ENCODE measurements at regions not wholly inside any gene's neighbourhood (a gene's known extent, or its start where the extent isn't known, plus 50 kb on each side); places are given as distances from the start of the nearest gene placed in this dataset.

DNA sequence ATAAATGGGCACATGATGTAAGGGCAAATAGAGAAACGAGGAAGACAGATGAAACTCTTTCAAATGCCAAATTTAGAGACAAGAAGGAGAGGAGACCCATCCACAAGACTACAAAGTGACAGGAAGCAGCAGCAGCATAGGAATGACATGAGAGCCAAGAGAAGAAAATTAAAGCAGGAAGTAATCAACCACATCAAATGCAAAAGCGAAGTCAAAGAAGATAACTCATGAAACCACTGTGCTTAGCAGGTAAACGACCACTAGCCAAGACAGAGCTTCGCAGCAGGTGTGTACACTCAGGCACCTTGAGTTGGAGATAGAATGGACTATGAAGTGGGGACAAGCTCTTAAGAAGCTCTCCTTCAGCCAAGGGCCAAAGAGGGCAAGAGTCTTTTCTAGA lies 64.1 kb downstream of the KLF12 start:
- Mint-ChIP-seq H3K36me3 (ENCODE audit: insufficient read depth, unreplicated experiment) (no peaks in the 10 kb centered on the region), H3K4me3 (ENCODE audit: unreplicated experiment) (no peak overlapping the region), H3K4me1 (ENCODE audit: insufficient read depth, unreplicated experiment) (peaks cover 18% of the 10 kb centered on the region), H3K9me3 (ENCODE audit: unreplicated experiment) (no peaks in the 10 kb centered on the region), H3K27ac (ENCODE audit: low read depth, unreplicated experiment) (no peak overlapping the region), H3K27me3 (ENCODE audit: insufficient read depth, unreplicated experiment) (no peaks in the 10 kb centered on the region)
- DNase-seq (ENCODE audit: unreplicated experiment) = no peak
- intact Hi-C loops (cut with micrococcal nuclease) = no loop called here
- POLR2A ChIA-PET = no interaction called here
- TF ChIP-seq, protein P1, sequence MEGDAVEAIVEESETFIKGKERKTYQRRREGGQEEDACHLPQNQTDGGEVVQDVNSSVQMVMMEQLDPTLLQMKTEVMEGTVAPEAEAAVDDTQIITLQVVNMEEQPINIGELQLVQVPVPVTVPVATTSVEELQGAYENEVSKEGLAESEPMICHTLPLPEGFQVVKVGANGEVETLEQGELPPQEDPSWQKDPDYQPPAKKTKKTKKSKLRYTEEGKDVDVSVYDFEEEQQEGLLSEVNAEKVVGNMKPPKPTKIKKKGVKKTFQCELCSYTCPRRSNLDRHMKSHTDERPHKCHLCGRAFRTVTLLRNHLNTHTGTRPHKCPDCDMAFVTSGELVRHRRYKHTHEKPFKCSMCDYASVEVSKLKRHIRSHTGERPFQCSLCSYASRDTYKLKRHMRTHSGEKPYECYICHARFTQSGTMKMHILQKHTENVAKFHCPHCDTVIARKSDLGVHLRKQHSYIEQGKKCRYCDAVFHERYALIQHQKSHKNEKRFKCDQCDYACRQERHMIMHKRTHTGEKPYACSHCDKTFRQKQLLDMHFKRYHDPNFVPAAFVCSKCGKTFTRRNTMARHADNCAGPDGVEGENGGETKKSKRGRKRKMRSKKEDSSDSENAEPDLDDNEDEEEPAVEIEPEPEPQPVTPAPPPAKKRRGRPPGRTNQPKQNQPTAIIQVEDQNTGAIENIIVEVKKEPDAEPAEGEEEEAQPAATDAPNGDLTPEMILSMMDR (IDR thresholded peaks at IDR 0.05; ENCODE audit: unreplicated experiment) = no peak
- BruUV-seq (replicated peaks) = no TSS peak
- CTCF ChIA-PET = interaction anchor here (0.6 kb wide), 1 partner anchor 650 kb away, joined by 3 read pairs; no protein-coding TSS in a partner anchor

DNA sequence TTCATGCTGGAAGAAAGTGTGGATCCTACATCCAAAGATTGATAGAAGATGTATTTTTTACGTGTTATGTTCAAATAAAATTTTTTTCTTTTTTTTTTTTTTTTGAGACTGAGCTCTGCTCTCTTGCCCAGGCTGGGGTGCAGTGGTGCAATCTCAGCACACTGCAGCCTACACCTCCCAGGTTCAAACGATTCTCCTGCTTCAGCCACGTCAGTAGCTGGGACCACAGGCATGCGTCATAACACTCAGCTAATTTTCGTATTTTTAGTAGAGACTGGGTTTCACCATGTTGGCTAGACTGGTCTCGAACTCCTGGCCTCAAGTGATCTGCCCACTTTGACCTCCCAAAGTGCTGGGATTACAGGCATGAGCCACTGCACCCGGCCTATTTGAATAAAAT lies 65.7 kb downstream of the KLF12 start:
- no peak overlapping the region for H3K27ac Mint-ChIP-seq (ENCODE audit: low read depth, unreplicated experiment)
- POLR2A ChIA-PET = interaction anchor here (0.7 to 1.8 kb wide), 3 partner anchors 14 to 1046 kb away, joined by 3 to 5 read pairs (median 3); no protein-coding TSS in a partner anchor
- intact Hi-C loops (cut with micrococcal nuclease) = no loop called here
- no TSS peak for BruUV-seq (replicated peaks)
- no peaks in the 10 kb centered on the region for H3K27me3 Mint-ChIP-seq (ENCODE audit: insufficient read depth, unreplicated experiment)
- H3K4me1 Mint-ChIP-seq (ENCODE audit: insufficient read depth, unreplicated experiment) = peaks cover 14% of the 10 kb centered on the region
- DNase-seq (ENCODE audit: unreplicated experiment) = no peak
- CTCF ChIA-PET = interaction anchor here (1.0 kb wide), 1 partner anchor 218 kb away, joined by 4 read pairs; no protein-coding TSS in a partner anchor
- no peak overlapping the region for H3K4me3 Mint-ChIP-seq (ENCODE audit: unreplicated experiment)
- H3K36me3 Mint-ChIP-seq (ENCODE audit: insufficient read depth, unreplicated experiment) = no peaks in the 10 kb centered on the region
- H3K9me3 Mint-ChIP-seq (ENCODE audit: unreplicated experiment) = no peaks in the 10 kb centered on the region
- TF ChIP-seq, protein P1 (IDR thresholded peaks at IDR 0.05; ENCODE audit: unreplicated experiment) = no peak

DNA sequence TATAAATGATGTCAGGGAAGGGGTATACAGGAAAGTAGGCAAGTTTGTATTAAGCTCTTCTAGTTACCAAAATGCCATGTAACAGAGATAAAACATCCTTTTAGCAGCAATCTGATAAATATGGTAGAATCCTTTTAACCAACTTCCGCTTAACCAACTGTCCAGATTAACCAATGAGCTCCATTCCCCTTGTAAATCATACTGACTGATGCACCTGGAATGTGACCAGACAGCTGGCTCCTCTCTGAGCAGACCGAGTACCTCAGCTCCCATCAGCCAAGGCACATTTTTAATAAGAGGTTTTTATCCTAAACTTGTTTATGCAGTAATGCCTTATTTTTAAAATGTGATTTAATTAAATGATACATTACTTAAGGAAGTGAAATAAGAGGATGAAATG lies 66.4 kb downstream of the KLF12 start:
- POLR2A ChIA-PET = interaction anchor here (0.7 to 1.8 kb wide), 3 partner anchors 13 to 1046 kb away, joined by 3 to 5 read pairs (median 3); no protein-coding TSS in a partner anchor
- Mint-ChIP-seq H3K36me3 (ENCODE audit: insufficient read depth, unreplicated experiment) (no peaks in the 10 kb centered on the region), H3K9me3 (ENCODE audit: unreplicated experiment) (no peaks in the 10 kb centered on the region), H3K27ac (ENCODE audit: low read depth, unreplicated experiment) (no peak overlapping the region), H3K4me3 (ENCODE audit: unreplicated experiment) (no peak overlapping the region), H3K4me1 (ENCODE audit: insufficient read depth, unreplicated experiment) (peaks cover 14% of the 10 kb centered on the region), H3K27me3 (ENCODE audit: insufficient read depth, unreplicated experiment) (no peaks in the 10 kb centered on the region)
- CTCF ChIA-PET = interaction anchor here (1.0 kb wide), 1 partner anchor 218 kb away, joined by 4 read pairs; no protein-coding TSS in a partner anchor
- TF ChIP-seq, protein P1 (IDR thresholded peaks at IDR 0.05; ENCODE audit: unreplicated experiment) = no peak
- intact Hi-C loops (cut with micrococcal nuclease) = no loop called here
- peak; percentile 2 for DNase-seq (ENCODE audit: unreplicated experiment)
- BruUV-seq (replicated peaks) = no TSS peak

DNA sequence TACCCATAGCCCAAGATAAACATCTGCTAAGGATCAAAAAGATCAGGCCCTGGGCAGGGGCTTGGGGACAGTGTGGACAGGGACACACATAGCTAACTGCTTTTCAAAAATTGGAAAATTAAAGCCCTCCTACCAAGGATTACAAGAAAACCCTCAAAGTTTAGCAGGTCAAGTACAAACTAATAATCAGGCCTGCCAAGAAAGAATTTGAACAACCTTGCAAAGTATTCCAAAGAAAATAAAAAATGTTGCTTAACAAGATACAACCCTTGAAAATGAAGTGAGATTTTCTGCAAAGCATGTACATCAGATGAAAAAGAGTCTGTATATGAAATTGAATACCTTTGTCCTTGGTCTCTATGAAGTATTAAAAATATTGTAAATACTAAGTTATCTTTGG lies 67.3 kb downstream of the KLF12 start:
- intact Hi-C loops (cut with micrococcal nuclease) = no loop called here
- H3K9me3 Mint-ChIP-seq (ENCODE audit: unreplicated experiment) = no peaks in the 10 kb centered on the region
- no peak overlapping the region for H3K27ac Mint-ChIP-seq (ENCODE audit: low read depth, unreplicated experiment)
- no peak for DNase-seq (ENCODE audit: unreplicated experiment)
- no peak overlapping the region for H3K4me3 Mint-ChIP-seq (ENCODE audit: unreplicated experiment)
- H3K36me3 Mint-ChIP-seq (ENCODE audit: insufficient read depth, unreplicated experiment) = no peaks in the 10 kb centered on the region
- no TSS peak for BruUV-seq (replicated peaks)
- CTCF ChIA-PET = no interaction called here
- H3K27me3 Mint-ChIP-seq (ENCODE audit: insufficient read depth, unreplicated experiment) = no peaks in the 10 kb centered on the region
- H3K4me1 Mint-ChIP-seq (ENCODE audit: insufficient read depth, unreplicated experiment) = peaks cover 19% of the 10 kb centered on the region
- TF ChIP-seq, protein P1 (IDR thresholded peaks at IDR 0.05; ENCODE audit: unreplicated experiment) = no peak
- POLR2A ChIA-PET = no interaction called here
